ENCODE measurements at regions not wholly inside any gene's neighbourhood (a gene's known extent, or its start where the extent isn't known, plus 50 kb on each side); places are given as distances from the start of the nearest gene placed in this dataset.

GRCh38 chr6:68059261-68059660, 575.8 kb upstream of the ADGRB3 start:
- TF ChIP-seq CTCF (IDR thresholded peaks at IDR 0.05; ENCODE audit: borderline replicate concordance, extremely low read depth, low read length, poor library complexity, severe bottlenecking) (no peak), EZH2 (IDR thresholded peaks at IDR 0.05; ENCODE audit: borderline replicate concordance, low read depth, low read length, severe bottlenecking) (no peak)
